SK-N-SH (cell line): ENCODE measurements at regions not wholly inside any gene's neighbourhood (a gene's known extent, or its start where the extent isn't known, plus 50 kb on each side); places are given as distances from the start of the nearest gene placed in this dataset.

Experiments
- CTCF ChIP-seq: fragments of 200-600 bp; sonication (generic); IDR thresholded peaks from 2 replicates; pipeline ENCODE4 v1.6.1; 2017; ENCODE audit warnings: antibody characterized with exemption, mild to moderate bottlenecking, moderate library complexity
- EZH2phosphoT487 ChIP-seq: fragments of 200-600 bp; sonication (generic); IDR thresholded peaks from 2 replicates; pipeline ENCODE4 v1.6.1; 2017; ENCODE audit warnings: low read depth, mixed run types, mild to moderate bottlenecking, antibody characterized with exemption, moderate library complexity, borderline replicate concordance
- FOXJ3 ChIP-seq: sonication (generic); formaldehyde crosslinking; IDR thresholded peaks from 2 replicates; pipeline ENCODE4 v1.5.1; 2020; ENCODE audit warnings: mild to moderate bottlenecking, missing genetic modification reagents
- MXI1 ChIP-seq: IDR thresholded peaks from 2 replicates; pipeline ENCODE4 v1.6.1; 2012; ENCODE audit warnings: mild to moderate bottlenecking, low read depth, low read length, improper control_type of control experiment
- RAD21 ChIP-seq: IDR thresholded peaks from 2 replicates; pipeline ENCODE4 v1.6.1; 2012; ENCODE audit warnings: mild to moderate bottlenecking, low read length
- SMC3 ChIP-seq: IDR thresholded peaks from 2 replicates; pipeline ENCODE4 v1.6.1; 2012; ENCODE audit warnings: low read depth, low read length, improper control_type of control experiment
- TEAD4 ChIP-seq: IDR thresholded peaks from 2 replicates; pipeline ENCODE4 v1.4.0; 2012; ENCODE audit warnings: mild to moderate bottlenecking, borderline replicate concordance; ENCODE audit not compliant: insufficient read depth
- TF ChIP-seq, protein P1 (sequence below): fragments of 150-350 bp; IDR thresholded peaks from 2 replicates; pipeline ENCODE4 v1.6.1; 2017; ENCODE audit warnings: antibody characterized with exemption, low read length, low read depth, borderline replicate concordance

GRCh38 chr1:80767711-80768110, 1033.0 kb upstream of the ADGRL2 start:
- no peak for TF ChIP-seq TEAD4
- no peak for TF ChIP-seq FOXJ3
- no peak for TF ChIP-seq MXI1
- no peak for TF ChIP-seq CTCF
- TF ChIP-seq, protein P1, sequence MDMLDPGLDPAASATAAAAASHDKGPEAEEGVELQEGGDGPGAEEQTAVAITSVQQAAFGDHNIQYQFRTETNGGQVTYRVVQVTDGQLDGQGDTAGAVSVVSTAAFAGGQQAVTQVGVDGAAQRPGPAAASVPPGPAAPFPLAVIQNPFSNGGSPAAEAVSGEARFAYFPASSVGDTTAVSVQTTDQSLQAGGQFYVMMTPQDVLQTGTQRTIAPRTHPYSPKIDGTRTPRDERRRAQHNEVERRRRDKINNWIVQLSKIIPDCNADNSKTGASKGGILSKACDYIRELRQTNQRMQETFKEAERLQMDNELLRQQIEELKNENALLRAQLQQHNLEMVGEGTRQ, result no peak
- no peak for TF ChIP-seq RAD21
- TF ChIP-seq EZH2phosphoT487, result no peak
- no peak for TF ChIP-seq SMC3
